OCI-LY7 (cell line): ENCODE measurements at regions not wholly inside any gene's neighbourhood (a gene's known extent, or its start where the extent isn't known, plus 50 kb on each side); places are given as distances from the start of the nearest gene placed in this dataset.

Experiments used
- EZH2phosphoT487 ChIP-seq: fragments of 200-600 bp; sonication (generic); IDR thresholded peaks from 2 replicates; pipeline ENCODE4 v1.6.1; 2018; ENCODE audit warnings: low read depth, borderline replicate concordance, mild to moderate bottlenecking, mixed run types, antibody characterized with exemption, low read length, moderate library complexity, mixed read lengths
- TF ChIP-seq, protein P1 (sequence below): fragments of 200-600 bp; sonication (generic); conservative IDR thresholded peaks from 2 replicates; pipeline ENCODE4 v1.5.1; 2014; ENCODE audit warnings: mild to moderate bottlenecking, antibody characterized with exemption, low read length, moderate library complexity, mixed read lengths

DNA sequence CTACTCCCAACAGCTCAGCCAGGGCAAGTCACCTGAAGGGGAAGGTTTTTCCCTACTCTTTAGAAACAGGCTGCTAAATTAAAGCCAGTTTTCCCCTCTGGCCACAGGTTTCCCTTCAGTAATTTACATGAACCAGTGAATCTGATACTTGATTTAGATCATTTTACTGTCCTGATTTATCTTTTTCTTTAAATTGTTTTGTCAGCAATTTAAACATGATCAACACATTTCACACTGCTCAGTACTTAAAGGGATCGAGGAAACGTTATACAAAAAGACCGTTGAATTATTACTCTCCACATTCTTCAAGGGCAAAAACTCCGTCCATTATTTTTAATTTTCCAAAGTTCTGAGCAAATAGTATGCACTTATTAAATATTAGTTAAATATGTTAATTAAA lies 1165.7 kb upstream of the GYPC start:
- TF ChIP-seq, protein P1, sequence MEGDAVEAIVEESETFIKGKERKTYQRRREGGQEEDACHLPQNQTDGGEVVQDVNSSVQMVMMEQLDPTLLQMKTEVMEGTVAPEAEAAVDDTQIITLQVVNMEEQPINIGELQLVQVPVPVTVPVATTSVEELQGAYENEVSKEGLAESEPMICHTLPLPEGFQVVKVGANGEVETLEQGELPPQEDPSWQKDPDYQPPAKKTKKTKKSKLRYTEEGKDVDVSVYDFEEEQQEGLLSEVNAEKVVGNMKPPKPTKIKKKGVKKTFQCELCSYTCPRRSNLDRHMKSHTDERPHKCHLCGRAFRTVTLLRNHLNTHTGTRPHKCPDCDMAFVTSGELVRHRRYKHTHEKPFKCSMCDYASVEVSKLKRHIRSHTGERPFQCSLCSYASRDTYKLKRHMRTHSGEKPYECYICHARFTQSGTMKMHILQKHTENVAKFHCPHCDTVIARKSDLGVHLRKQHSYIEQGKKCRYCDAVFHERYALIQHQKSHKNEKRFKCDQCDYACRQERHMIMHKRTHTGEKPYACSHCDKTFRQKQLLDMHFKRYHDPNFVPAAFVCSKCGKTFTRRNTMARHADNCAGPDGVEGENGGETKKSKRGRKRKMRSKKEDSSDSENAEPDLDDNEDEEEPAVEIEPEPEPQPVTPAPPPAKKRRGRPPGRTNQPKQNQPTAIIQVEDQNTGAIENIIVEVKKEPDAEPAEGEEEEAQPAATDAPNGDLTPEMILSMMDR: no peak
- no peak for TF ChIP-seq EZH2phosphoT487
